A549 (cell line): ENCODE measurements at regions not wholly inside any gene's neighbourhood (a gene's known extent, or its start where the extent isn't known, plus 50 kb on each side); places are given as distances from the start of the nearest gene placed in this dataset.

Source experiments
- ATAC-seq, 2 experiments: fragments of 200-7000 bp in 1 of 2; fragments of >200 bp in 1 of 2; cut with Nextera tagmentation in 1 of 2; cut with Tn5 transposase in 1 of 2; 3 replicates each; pipeline versions ENCODE4 v1.8.0 to v1.9.1; 2018 to 2020; ENCODE audit warnings: mild to moderate bottlenecking in 1 of 2, moderate library complexity in 1 of 2
- CTCF ChIA-PET: fragments of 300-600 bp; sonication (Branson Sonifier 250); formaldehyde crosslinking; extraction: SDS; loops from one replicate; lab custom pipeline; 2021; ENCODE audit warnings: antibody characterized with exemption, inconsistent platforms; lab: Yijun Ruan, JAX
- POLR2A ChIA-PET: fragments of 350-600 bp; formaldehyde crosslinking; extraction: SDS; loops from one replicate; lab custom pipeline; 2021; ENCODE audit warnings: antibody characterized with exemption, inconsistent platforms; lab: Yijun Ruan, JAX
- DNase-seq, 2 experiments: peaks; one replicate each; pipeline versions ENCODE4 v3.0.0 to v3.0.0-alpha.2; 2011 to 2016; ENCODE audit warnings: low read depth in 1 of 2, low spot score in 1 of 2
- FAIRE-seq: peaks from 2 replicates; lab custom pipeline; 2011; peaks lifted over from hg19 to GRCh38; lab: Jason Lieb, UNC
- H3K27ac ChIP-seq, 2 experiments: fragments of >200 bp; sonication (Bioruptor Twin); formaldehyde crosslinking; 3 replicates each; pipeline ENCODE4 v1.5.1; 2016 to 2017
- H3K4me1 ChIP-seq: fragments of >200 bp; sonication (Bioruptor Twin); formaldehyde crosslinking; 3 replicates; pipeline ENCODE4 v1.6.1; 2016
- H3K4me2 ChIP-seq: fragments of >200 bp; sonication (Bioruptor Twin); formaldehyde crosslinking; 3 replicates; pipeline ENCODE4 v1.6.1; 2016
- H3K4me3 ChIP-seq: fragments of >200 bp; sonication (Bioruptor Twin); formaldehyde crosslinking; 3 replicates; pipeline ENCODE4 v1.5.1; 2016
- H3K9me3 ChIP-seq: fragments of >200 bp; sonication (Bioruptor Twin); formaldehyde crosslinking; 3 replicates; pipeline ENCODE4 v1.6.1; 2016
- CBX8 ChIP-seq: fragments of 200-600 bp; sonication (generic); IDR thresholded peaks from 2 replicates; pipeline ENCODE4 v1.6.1; 2016
- CEBPB ChIP-seq, 2 experiments: fragments of >200 bp in 1 of 2; sonication (Bioruptor Twin) in 1 of 2; formaldehyde crosslinking in 1 of 2; IDR thresholded peaks; 2 replicates each; pipeline ENCODE4 v1.6.1; 2012 to 2016
- CHD2 ChIP-seq: fragments of 150-350 bp; IDR thresholded peaks from 2 replicates; pipeline ENCODE4 v1.6.1; 2014; ENCODE audit warnings: low read length; ENCODE audit not compliant: partially characterized antibody
- CHD4 ChIP-seq: fragments of 200-600 bp; sonication (generic); IDR thresholded peaks from 2 replicates; pipeline ENCODE4 v1.6.1; 2016; ENCODE audit warnings: antibody characterized with exemption, mild to moderate bottlenecking, borderline replicate concordance
- EHF ChIP-seq: fragments of 250-450 bp; sonication (Bioruptor Pico); IDR thresholded peaks from 2 replicates; pipeline ENCODE4 v1.5.0; 2020; ENCODE audit warnings: mild to moderate bottlenecking
- EHMT2 ChIP-seq: fragments of 200-600 bp; sonication (generic); IDR thresholded peaks from 2 replicates; pipeline ENCODE4 v1.6.1; 2016; ENCODE audit warnings: antibody characterized with exemption, low read depth, mild to moderate bottlenecking, moderate library complexity
- EP300 ChIP-seq, 2 experiments: fragments of >200 bp; sonication (Bioruptor Twin); formaldehyde crosslinking; IDR thresholded peaks; 2 replicates in 1 of 2; 3 replicates in 1 of 2; pipeline ENCODE4 v1.6.1; 2016 to 2017
- ESRRA ChIP-seq: fragments of 150-350 bp; IDR thresholded peaks from 2 replicates; pipeline ENCODE4 v1.6.1; 2014; ENCODE audit warnings: mild to moderate bottlenecking, low read length, borderline replicate concordance
- FOSB ChIP-seq: fragments of 250-450 bp; sonication (Bioruptor Pico); IDR thresholded peaks from 2 replicates; pipeline ENCODE4 v1.5.0; 2020; ENCODE audit warnings: mild to moderate bottlenecking, moderate library complexity
- FOXS1 ChIP-seq: fragments of 250-450 bp; sonication (Bioruptor Pico); IDR thresholded peaks from 2 replicates; pipeline ENCODE4 v1.5.0; 2020; ENCODE audit warnings: mild to moderate bottlenecking, moderate library complexity
- GATA3 ChIP-seq: IDR thresholded peaks from 2 replicates; pipeline ENCODE4 v1.6.1; 2012; ENCODE audit warnings: borderline replicate concordance
- HEYL ChIP-seq: fragments of 250-450 bp; sonication (Bioruptor Pico); IDR thresholded peaks from 2 replicates; pipeline ENCODE4 v1.8.0; 2021; ENCODE audit warnings: mild to moderate bottlenecking, moderate library complexity
- HOXB13 ChIP-seq: fragments of 250-450 bp; sonication (Bioruptor Pico); IDR thresholded peaks from 2 replicates; pipeline ENCODE4 v1.5.0; 2020; ENCODE audit warnings: low read depth, mild to moderate bottlenecking, moderate library complexity
- HOXB5 ChIP-seq: fragments of 250-450 bp; sonication (Bioruptor Pico); IDR thresholded peaks from 2 replicates; pipeline ENCODE4 v1.5.0; 2020; ENCODE audit warnings: mild to moderate bottlenecking, moderate library complexity
- JUNB ChIP-seq: fragments of >200 bp; sonication (Bioruptor Twin); formaldehyde crosslinking; IDR thresholded peaks from 2 replicates; pipeline ENCODE4 v1.6.1; 2016
- MAX ChIP-seq: IDR thresholded peaks from 2 replicates; pipeline ENCODE4 v1.6.1; 2012
- MAZ ChIP-seq: fragments of 150-350 bp; IDR thresholded peaks from 2 replicates; pipeline ENCODE4 v1.6.1; 2014; ENCODE audit warnings: antibody characterized with exemption, low read depth, low read length, borderline replicate concordance
- MYC ChIP-seq: IDR thresholded peaks from 2 replicates; pipeline ENCODE4 v1.6.1; 2012; ENCODE audit warnings: mild to moderate bottlenecking, inconsistent platforms, low read length, improper control_type of control experiment, borderline replicate concordance
- NFE2L2 ChIP-seq: fragments of 150-350 bp; conservative IDR thresholded peaks from 2 replicates; pipeline ENCODE4 v1.6.1; 2014; ENCODE audit warnings: low read length
- NPAS2 ChIP-seq: fragments of 250-450 bp; sonication (Bioruptor Pico); IDR thresholded peaks from 2 replicates; pipeline ENCODE4 v1.8.0; 2022; ENCODE audit warnings: mild to moderate bottlenecking, moderate library complexity, borderline replicate concordance
- NR3C1 ChIP-seq: fragments of >200 bp; sonication (Bioruptor Twin); formaldehyde crosslinking; IDR thresholded peaks from 3 replicates; pipeline ENCODE4 v1.6.1; 2017
- POLR2A ChIP-seq: IDR thresholded peaks from 2 replicates; pipeline ENCODE4 v1.6.1; 2012; ENCODE audit warnings: mild to moderate bottlenecking, low read length
- RCOR1 ChIP-seq: fragments of 150-350 bp; IDR thresholded peaks from 2 replicates; pipeline ENCODE4 v1.6.1; 2014; ENCODE audit warnings: antibody characterized with exemption, low read length, low read depth
- RFX5 ChIP-seq: fragments of 450-650 bp; IDR thresholded peaks from 2 replicates; pipeline ENCODE4 v1.7.1; 2014; ENCODE audit warnings: antibody characterized with exemption, mild to moderate bottlenecking, moderate library complexity
- RNF2 ChIP-seq: fragments of 200-600 bp; sonication (generic); IDR thresholded peaks from 2 replicates; pipeline ENCODE4 v1.6.1; 2016; ENCODE audit warnings: low read depth, mild to moderate bottlenecking, antibody characterized with exemption, moderate library complexity, borderline replicate concordance
- TFCP2L1 ChIP-seq: fragments of 250-450 bp; sonication (Bioruptor Pico); IDR thresholded peaks from 2 replicates; pipeline ENCODE4 v1.5.0; 2021; ENCODE audit warnings: mild to moderate bottlenecking
- USF2 ChIP-seq: fragments of 450-650 bp; IDR thresholded peaks from 2 replicates; pipeline ENCODE4 v1.6.1; 2014; ENCODE audit warnings: antibody characterized with exemption
- ZFP36 ChIP-seq: fragments of 450-650 bp; IDR thresholded peaks from 2 replicates; pipeline ENCODE4 v1.6.1; 2014; ENCODE audit warnings: borderline replicate concordance; ENCODE audit not compliant: partially characterized antibody
- WGBS: methylation state at CpG from one replicate; pipeline ENCODE4 v1.1.6; 2017; ENCODE audit errors: missing lambda C conversion rate; 5-methylcytosine and 5-hydroxymethylcytosine counted together

- H3K4me2 ChIP-seq = no peak overlapping the region
- CTCF ChIA-PET = no interaction called here
- peaks cover 11% of the 10 kb centered on the region for H3K4me1 ChIP-seq
- H3K27ac ChIP-seq = no peak overlapping the region
- FAIRE-seq (no peak), DNase-seq (no peak), ATAC-seq (no peak)
- TF ChIP-seq EHF (CRISPR knock-in tag) (no peak), MAZ (no peak), JUNB (no peak), EHMT2 (no peak), HEYL (CRISPR knock-in tag) (no peak), FOSB (CRISPR knock-in tag) (no peak), POLR2A (no peak), CBX8 (no peak), MAX (no peak), GATA3 (no peak), NPAS2 (no peak), FOXS1 (CRISPR knock-in tag) (no peak), RFX5 (no peak), TFCP2L1 (CRISPR knock-in tag) (no peak), ESRRA (no peak), CHD2 (no peak), USF2 (no peak), MYC (no peak), ZFP36 (no peak), RNF2 (no peak)
- no peak overlapping the region for H3K4me3 ChIP-seq
- WGBS = 51% methylated on average over 2 of the region's 2 CpGs
- no peaks in the 10 kb centered on the region for H3K9me3 ChIP-seq
- POLR2A ChIA-PET = no interaction called here
These were observed 68.5 kb downstream of the SPINK2 start for GRCh38 chr4:56752985-56753384.

GRCh38 chr4:56750231-56750630, 69.1 kb upstream of the HOPX start:
- Histone ChIP-seq H3K9me3 (no peaks in the 10 kb centered on the region), H3K4me1 (no peaks in the 10 kb centered on the region), H3K4me2 (no peak overlapping the region), H3K27ac (no peak overlapping the region), H3K4me3 (no peak overlapping the region)
- DNase-seq (no peak), FAIRE-seq (no peak), ATAC-seq (no peak)
- TF ChIP-seq POLR2A = no peak
- TF ChIP-seq EP300 (IDR thresholded peaks at IDR 0.05) = no peak
- TF ChIP-seq NFE2L2 = no peak
- TF ChIP-seq NR3C1 = no peak
- TF ChIP-seq CEBPB (IDR thresholded peaks at IDR 0.05) = no peak
- TF ChIP-seq RFX5 = no peak
- no peak for TF ChIP-seq RCOR1
- no peak for TF ChIP-seq ESRRA
- TF ChIP-seq CHD4 = no peak
- TF ChIP-seq EHMT2 = no peak
- no peak for TF ChIP-seq HOXB5
- no peak for TF ChIP-seq FOXS1 (CRISPR knock-in tag)
- ChIA-PET CTCF (no interaction called here), POLR2A (no interaction called here)

- FAIRE-seq (no peak), ATAC-seq (no peak), DNase-seq (no peak)
- no peak overlapping the region for H3K4me3 ChIP-seq
- CTCF ChIA-PET = no interaction called here
- no peak overlapping the region for H3K27ac ChIP-seq
- H3K4me1 ChIP-seq = no peaks in the 10 kb centered on the region
- no peaks in the 10 kb centered on the region for H3K9me3 ChIP-seq
- POLR2A ChIA-PET = no interaction called here
- 93% methylated on average over 2 of the region's 2 CpGs for WGBS
- TF ChIP-seq HOXB13 = no peak
- TF ChIP-seq, all 56 proteins: peak for 0
- no peak overlapping the region for H3K4me2 ChIP-seq
These were observed 67.2 kb upstream of the HOPX start for GRCh38 chr4:56748271-56748670.
